SH-SY5Y (cell line): ENCODE measurements at regions not wholly inside any gene's neighbourhood (a gene's known extent, or its start where the extent isn't known, plus 50 kb on each side); places are given as distances from the start of the nearest gene placed in this dataset.

Experiments used
- GATA2 ChIP-seq: IDR thresholded peaks from 2 replicates; pipeline ENCODE4 v1.6.1; 2011; ENCODE audit warnings: mild to moderate bottlenecking, low read depth, low read length
- GATA3 ChIP-seq: IDR thresholded peaks from 2 replicates; pipeline ENCODE4 v1.6.1; 2011; ENCODE audit warnings: low read depth, mild to moderate bottlenecking, low read length, moderate library complexity

DNA sequence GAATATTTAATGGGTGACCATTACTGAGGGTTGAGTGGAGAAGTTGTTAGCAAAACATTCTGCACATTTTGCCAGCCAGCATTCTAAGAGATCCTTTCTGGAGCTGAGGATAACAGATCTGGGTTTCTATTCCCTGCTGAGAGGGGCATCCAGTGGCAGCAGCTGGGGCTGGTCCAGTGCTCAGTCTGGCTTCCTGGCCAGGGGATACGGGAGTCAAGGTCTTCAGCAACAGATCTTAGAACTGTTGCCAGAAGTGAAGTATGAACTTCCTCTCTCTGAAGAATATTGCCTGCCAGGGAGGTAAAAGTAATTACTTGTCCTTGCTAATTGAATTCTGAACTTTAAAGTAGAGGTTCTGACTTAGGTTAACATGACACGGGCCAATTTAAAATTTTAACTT, 568.4 kb downstream of the REEP3 start:
- TF ChIP-seq GATA3 (no peak), GATA2 (no peak)
